ENCODE measurements at regions not wholly inside any gene's neighbourhood (a gene's known extent, or its start where the extent isn't known, plus 50 kb on each side); places are given as distances from the start of the nearest gene placed in this dataset.

GRCh38 chr3:124491098-124491497 is 239.2 kb upstream of the UMPS start:
- DNase-seq, result no peak

- DNase-seq, result no peak
These were observed 238.4 kb upstream of the UMPS start for GRCh38 chr3:124491875-124492274.

GRCh38 chr3:124492824-124493223 is 237.4 kb upstream of the UMPS start:
- no peak for DNase-seq

- no peak for DNase-seq
These were observed 234.2 kb upstream of the UMPS start for GRCh38 chr3:124496061-124496460.

GRCh38 chr3:124497487-124497886 is 232.8 kb upstream of the UMPS start:
- DNase-seq, result no peak

- no peak for DNase-seq
These were observed 231.4 kb upstream of the UMPS start for GRCh38 chr3:124498891-124499290.

GRCh38 chr3:124504332-124505059 is 225.8 kb upstream of the UMPS start:
- peak; percentile 50 to 51 for DNase-seq

- DNase-seq, result no peak
These were observed 220.4 kb upstream of the UMPS start for GRCh38 chr3:124509884-124510283.

- no peak for DNase-seq
These were observed 220.0 kb upstream of the UMPS start for GRCh38 chr3:124510290-124510689.

GRCh38 chr3:124512881-124513609 is 217.2 kb upstream of the UMPS start:
- no peak for DNase-seq

- DNase-seq, result no peak
These were observed 216.6 kb upstream of the UMPS start for GRCh38 chr3:124513610-124513997.

- no peak for DNase-seq
These were observed 215.6 kb upstream of the UMPS start for GRCh38 chr3:124514683-124515082.

- DNase-seq, result no peak
These were observed 213.9 kb upstream of the UMPS start for GRCh38 chr3:124516333-124516732.

- DNase-seq, result no peak
These were observed 212.9 kb upstream of the UMPS start for GRCh38 chr3:124517306-124517705.

GRCh38 chr3:124518350-124518749 is 211.9 kb upstream of the UMPS start:
- DNase-seq, result no peak

- no peak for DNase-seq
These were observed 210.6 kb upstream of the UMPS start for GRCh38 chr3:124519591-124520194.

- peak in 1 of 2 donors; percentile 12 for DNase-seq
These were observed 209.3 kb upstream of the UMPS start for GRCh38 chr3:124520970-124521369.

GRCh38 chr3:124522082-124522625 is 208.1 kb upstream of the UMPS start:
- no peak for DNase-seq

- no peak for DNase-seq
These were observed 203.7 kb upstream of the UMPS start for GRCh38 chr3:124526601-124527000.

GRCh38 chr3:124529826-124530571 is 200.3 kb upstream of the UMPS start:
- DNase-seq, result no peak

- no peak for DNase-seq
These were observed 199.3 kb upstream of the UMPS start for GRCh38 chr3:124530916-124531315.

GRCh38 chr3:124532071-124532470 is 198.2 kb upstream of the UMPS start:
- DNase-seq, result no peak
